ENCODE measurements at regions not wholly inside any gene's neighbourhood (a gene's known extent, or its start where the extent isn't known, plus 50 kb on each side); places are given as distances from the start of the nearest gene placed in this dataset.

- Histone ChIP-seq H4K20me1 (ENCODE audit: insufficient read depth) (no peaks in the 10 kb centered on the region), H3K36me3 (ENCODE audit: low read depth) (no peaks in the 10 kb centered on the region), H3K9me2 (ENCODE audit: insufficient read depth) (no peaks in the 10 kb centered on the region), H3K27me3 (ENCODE audit: insufficient read depth, low read depth) (no peaks in the 10 kb centered on the region), H3K27ac (no peak overlapping the region), H3K4me3 (no peak overlapping the region), H2AFZ (no peak overlapping the region), H3K4me2 (no peak overlapping the region), H3K4me1 (replicated peaks; ENCODE audit: insufficient read depth) (no peaks in the 10 kb centered on the region), H3K79me2 (ENCODE audit: low read depth) (no peaks in the 10 kb centered on the region), H3F3A (ENCODE audit: insufficient read depth, low read depth) (no peaks in the 10 kb centered on the region), H3K9me3 (ENCODE audit: insufficient read depth, low read depth) (no peaks in the 10 kb centered on the region)
- TF ChIP-seq EZH2 (IDR thresholded peaks at IDR 0.05; ENCODE audit: low read depth) (no peak), CTCF (conservative IDR thresholded peaks at IDR 0.05) (no peak)
- intact Hi-C loops (cut with micrococcal nuclease; ENCODE audit: unreplicated experiment), result no loop called here
- POLR2A ChIA-PET (ENCODE audit: unreplicated experiment), result no interaction called here
- no peak for DNase-seq
- BruUV-seq (replicated peaks), result no TSS peak
- CTCF ChIA-PET, result interaction anchor here (0.6 kb wide), 1 partner anchor 9 kb away, joined by 4 read pairs; no protein-coding TSS in a partner anchor
Observed at GRCh38 chr1:209526137-209526536, 57.4 kb upstream of the CAMK1G start.

- intact Hi-C loops (cut with micrococcal nuclease; ENCODE audit: unreplicated experiment), result no loop called here
- no TSS peak for BruUV-seq (replicated peaks)
- no peak overlapping the region for H2AFZ ChIP-seq
- no peaks in the 10 kb centered on the region for H3K9me2 ChIP-seq (ENCODE audit: insufficient read depth)
- H3K4me1 ChIP-seq (replicated peaks; ENCODE audit: insufficient read depth), result no peaks in the 10 kb centered on the region
- CTCF ChIA-PET, result no interaction called here
- no peaks in the 10 kb centered on the region for H3K36me3 ChIP-seq (ENCODE audit: low read depth)
- POLR2A ChIA-PET (ENCODE audit: unreplicated experiment), result no interaction called here
- H3K27ac ChIP-seq, result no peak overlapping the region
- H3K79me2 ChIP-seq (ENCODE audit: low read depth), result no peaks in the 10 kb centered on the region
- no peak for DNase-seq
- no peak overlapping the region for H3K4me2 ChIP-seq
- H3F3A ChIP-seq (ENCODE audit: insufficient read depth, low read depth), result no peaks in the 10 kb centered on the region
- no peak overlapping the region for H3K4me3 ChIP-seq
- H3K27me3 ChIP-seq (ENCODE audit: insufficient read depth, low read depth), result 0 out of 2 replicates have a peak, but pooled peaks cover 7% of the 10 kb centered on the region
- no peaks in the 10 kb centered on the region for H4K20me1 ChIP-seq (ENCODE audit: insufficient read depth)
- no peaks in the 10 kb centered on the region for H3K9me3 ChIP-seq (ENCODE audit: insufficient read depth, low read depth)
- no peak for TF ChIP-seq CTCF (conservative IDR thresholded peaks at IDR 0.05)
- no peak for TF ChIP-seq EZH2 (IDR thresholded peaks at IDR 0.05; ENCODE audit: low read depth)
Observed at GRCh38 chr1:209527372-209527771, 56.1 kb upstream of the CAMK1G start.

- ChIA-PET CTCF (no interaction called here), POLR2A (ENCODE audit: unreplicated experiment) (no interaction called here)
- no peaks in the 10 kb centered on the region for H3K79me2 ChIP-seq (ENCODE audit: low read depth)
- no peaks in the 10 kb centered on the region for H3K4me1 ChIP-seq (replicated peaks; ENCODE audit: insufficient read depth)
- H3K27me3 ChIP-seq (ENCODE audit: insufficient read depth, low read depth), result peaks cover 7% of the 10 kb centered on the region; the same call in 1 of the 2 replicates
- no peak overlapping the region for H3K4me2 ChIP-seq
- BruUV-seq (replicated peaks), result no TSS peak
- no peak overlapping the region for H3K27ac ChIP-seq
- H4K20me1 ChIP-seq (ENCODE audit: insufficient read depth), result no peaks in the 10 kb centered on the region
- no peak overlapping the region for H3K4me3 ChIP-seq
- no peaks in the 10 kb centered on the region for H3K9me3 ChIP-seq (ENCODE audit: insufficient read depth, low read depth)
- H3F3A ChIP-seq (ENCODE audit: insufficient read depth, low read depth), result no peaks in the 10 kb centered on the region
- H3K36me3 ChIP-seq (ENCODE audit: low read depth), result no peaks in the 10 kb centered on the region
- no peak overlapping the region for H2AFZ ChIP-seq
- intact Hi-C loops (cut with micrococcal nuclease; ENCODE audit: unreplicated experiment), result no loop called here
- no peaks in the 10 kb centered on the region for H3K9me2 ChIP-seq (ENCODE audit: insufficient read depth)
- no peak for DNase-seq
- TF ChIP-seq EZH2 (IDR thresholded peaks at IDR 0.05; ENCODE audit: low read depth) (no peak), CTCF (conservative IDR thresholded peaks at IDR 0.05) (no peak)
Observed at GRCh38 chr1:209527993-209528717, 55.4 kb upstream of the CAMK1G start.

All from PC-9 (cell line).